ENCODE measurements at regions not wholly inside any gene's neighbourhood (a gene's known extent, or its start where the extent isn't known, plus 50 kb on each side); places are given as distances from the start of the nearest gene placed in this dataset.

- TF ChIP-seq RARB (CRISPR knock-in tag; IDR thresholded peaks at IDR 0.05) (no peak), TCF4 (CRISPR knock-in tag; IDR thresholded peaks at IDR 0.05; ENCODE audit: borderline replicate concordance) (no peak), OSR1 (CRISPR knock-in tag; IDR thresholded peaks at IDR 0.05) (no peak), ISL1 (CRISPR knock-in tag; IDR thresholded peaks at IDR 0.05) (no peak), ZC3H10 (CRISPR knock-in tag; IDR thresholded peaks at IDR 0.05) (no peak), PPARA (CRISPR knock-in tag; IDR thresholded peaks at IDR 0.05; ENCODE audit: borderline replicate concordance) (no peak), ESRRG (CRISPR knock-in tag; IDR thresholded peaks at IDR 0.05) (no peak), SNAI2 (CRISPR knock-in tag; IDR thresholded peaks at IDR 0.05) (no peak), ZFP3 (CRISPR knock-in tag; IDR thresholded peaks at IDR 0.05) (no peak)
- TF ChIP-seq, protein P1, sequence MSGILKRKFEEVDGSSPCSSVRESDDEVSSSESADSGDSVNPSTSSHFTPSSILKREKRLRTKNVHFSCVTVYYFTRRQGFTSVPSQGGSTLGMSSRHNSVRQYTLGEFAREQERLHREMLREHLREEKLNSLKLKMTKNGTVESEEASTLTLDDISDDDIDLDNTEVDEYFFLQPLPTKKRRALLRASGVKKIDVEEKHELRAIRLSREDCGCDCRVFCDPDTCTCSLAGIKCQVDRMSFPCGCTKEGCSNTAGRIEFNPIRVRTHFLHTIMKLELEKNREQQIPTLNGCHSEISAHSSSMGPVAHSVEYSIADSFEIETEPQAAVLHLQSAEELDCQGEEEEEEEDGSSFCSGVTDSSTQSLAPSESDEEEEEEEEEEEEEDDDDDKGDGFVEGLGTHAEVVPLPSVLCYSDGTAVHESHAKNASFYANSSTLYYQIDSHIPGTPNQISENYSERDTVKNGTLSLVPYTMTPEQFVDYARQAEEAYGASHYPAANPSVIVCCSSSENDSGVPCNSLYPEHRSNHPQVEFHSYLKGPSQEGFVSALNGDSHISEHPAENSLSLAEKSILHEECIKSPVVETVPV (CRISPR knock-in tag; IDR thresholded peaks at IDR 0.05): no peak
- no peak for ATAC-seq
These were observed 1237.5 kb downstream of the ZPLD1 start for GRCh38 chr3:103672346-103672745.

- TF ChIP-seq, protein P2, sequence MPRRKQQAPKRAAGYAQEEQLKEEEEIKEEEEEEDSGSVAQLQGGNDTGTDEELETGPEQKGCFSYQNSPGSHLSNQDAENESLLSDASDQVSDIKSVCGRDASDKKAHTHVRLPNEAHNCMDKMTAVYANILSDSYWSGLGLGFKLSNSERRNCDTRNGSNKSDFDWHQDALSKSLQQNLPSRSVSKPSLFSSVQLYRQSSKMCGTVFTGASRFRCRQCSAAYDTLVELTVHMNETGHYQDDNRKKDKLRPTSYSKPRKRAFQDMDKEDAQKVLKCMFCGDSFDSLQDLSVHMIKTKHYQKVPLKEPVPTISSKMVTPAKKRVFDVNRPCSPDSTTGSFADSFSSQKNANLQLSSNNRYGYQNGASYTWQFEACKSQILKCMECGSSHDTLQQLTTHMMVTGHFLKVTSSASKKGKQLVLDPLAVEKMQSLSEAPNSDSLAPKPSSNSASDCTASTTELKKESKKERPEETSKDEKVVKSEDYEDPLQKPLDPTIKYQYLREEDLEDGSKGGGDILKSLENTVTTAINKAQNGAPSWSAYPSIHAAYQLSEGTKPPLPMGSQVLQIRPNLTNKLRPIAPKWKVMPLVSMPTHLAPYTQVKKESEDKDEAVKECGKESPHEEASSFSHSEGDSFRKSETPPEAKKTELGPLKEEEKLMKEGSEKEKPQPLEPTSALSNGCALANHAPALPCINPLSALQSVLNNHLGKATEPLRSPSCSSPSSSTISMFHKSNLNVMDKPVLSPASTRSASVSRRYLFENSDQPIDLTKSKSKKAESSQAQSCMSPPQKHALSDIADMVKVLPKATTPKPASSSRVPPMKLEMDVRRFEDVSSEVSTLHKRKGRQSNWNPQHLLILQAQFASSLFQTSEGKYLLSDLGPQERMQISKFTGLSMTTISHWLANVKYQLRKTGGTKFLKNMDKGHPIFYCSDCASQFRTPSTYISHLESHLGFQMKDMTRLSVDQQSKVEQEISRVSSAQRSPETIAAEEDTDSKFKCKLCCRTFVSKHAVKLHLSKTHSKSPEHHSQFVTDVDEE (CRISPR knock-in tag; IDR thresholded peaks at IDR 0.05): no peak
- TF ChIP-seq GLIS3 (CRISPR knock-in tag; IDR thresholded peaks at IDR 0.05) (no peak), ESRRG (CRISPR knock-in tag; IDR thresholded peaks at IDR 0.05) (no peak), ZFP3 (CRISPR knock-in tag; IDR thresholded peaks at IDR 0.05) (no peak), TOX (CRISPR knock-in tag; IDR thresholded peaks at IDR 0.05; ENCODE audit: borderline replicate concordance) (no peak), PPARA (CRISPR knock-in tag; IDR thresholded peaks at IDR 0.05; ENCODE audit: borderline replicate concordance) (no peak), OSR1 (CRISPR knock-in tag; IDR thresholded peaks at IDR 0.05) (no peak), ZNF565 (CRISPR knock-in tag; conservative IDR thresholded peaks at IDR 0.05; ENCODE audit: low read depth) (no peak), ZFP30 (CRISPR knock-in tag; IDR thresholded peaks at IDR 0.05) (no peak), ISL1 (CRISPR knock-in tag; IDR thresholded peaks at IDR 0.05) (no peak), CSDC2 (CRISPR knock-in tag; IDR thresholded peaks at IDR 0.05) (no peak), SNAI2 (CRISPR knock-in tag; IDR thresholded peaks at IDR 0.05) (no peak), ZNF70 (CRISPR knock-in tag; IDR thresholded peaks at IDR 0.05) (no peak)
- TF ChIP-seq, protein P3, sequence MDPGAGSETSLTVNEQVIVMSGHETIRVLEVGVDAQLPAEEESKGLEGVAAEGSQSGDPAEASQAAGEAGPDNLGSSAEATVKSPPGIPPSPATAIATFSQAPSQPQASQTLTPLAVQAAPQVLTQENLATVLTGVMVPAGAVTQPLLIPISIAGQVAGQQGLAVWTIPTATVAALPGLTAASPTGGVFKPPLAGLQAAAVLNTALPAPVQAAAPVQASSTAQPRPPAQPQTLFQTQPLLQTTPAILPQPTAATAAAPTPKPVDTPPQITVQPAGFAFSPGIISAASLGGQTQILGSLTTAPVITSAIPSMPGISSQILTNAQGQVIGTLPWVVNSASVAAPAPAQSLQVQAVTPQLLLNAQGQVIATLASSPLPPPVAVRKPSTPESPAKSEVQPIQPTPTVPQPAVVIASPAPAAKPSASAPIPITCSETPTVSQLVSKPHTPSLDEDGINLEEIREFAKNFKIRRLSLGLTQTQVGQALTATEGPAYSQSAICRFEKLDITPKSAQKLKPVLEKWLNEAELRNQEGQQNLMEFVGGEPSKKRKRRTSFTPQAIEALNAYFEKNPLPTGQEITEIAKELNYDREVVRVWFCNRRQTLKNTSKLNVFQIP (CRISPR knock-in tag; IDR thresholded peaks at IDR 0.05; ENCODE audit: borderline replicate concordance, low read depth): no peak
- TF ChIP-seq, protein P1 (CRISPR knock-in tag; IDR thresholded peaks at IDR 0.05): no peak
- TF ChIP-seq, protein P4, sequence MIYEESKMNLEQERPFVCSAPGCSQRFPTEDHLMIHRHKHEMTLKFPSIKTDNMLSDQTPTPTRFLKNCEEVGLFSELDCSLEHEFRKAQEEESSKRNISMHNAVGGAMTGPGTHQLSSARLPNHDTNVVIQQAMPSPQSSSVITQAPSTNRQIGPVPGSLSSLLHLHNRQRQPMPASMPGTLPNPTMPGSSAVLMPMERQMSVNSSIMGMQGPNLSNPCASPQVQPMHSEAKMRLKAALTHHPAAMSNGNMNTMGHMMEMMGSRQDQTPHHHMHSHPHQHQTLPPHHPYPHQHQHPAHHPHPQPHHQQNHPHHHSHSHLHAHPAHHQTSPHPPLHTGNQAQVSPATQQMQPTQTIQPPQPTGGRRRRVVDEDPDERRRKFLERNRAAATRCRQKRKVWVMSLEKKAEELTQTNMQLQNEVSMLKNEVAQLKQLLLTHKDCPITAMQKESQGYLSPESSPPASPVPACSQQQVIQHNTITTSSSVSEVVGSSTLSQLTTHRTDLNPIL (CRISPR knock-in tag; IDR thresholded peaks at IDR 0.05; ENCODE audit: low read depth): no peak
- no peak for ATAC-seq
These were observed 1250.1 kb downstream of the ZPLD1 start for GRCh38 chr3:103684904-103685303.

DNA sequence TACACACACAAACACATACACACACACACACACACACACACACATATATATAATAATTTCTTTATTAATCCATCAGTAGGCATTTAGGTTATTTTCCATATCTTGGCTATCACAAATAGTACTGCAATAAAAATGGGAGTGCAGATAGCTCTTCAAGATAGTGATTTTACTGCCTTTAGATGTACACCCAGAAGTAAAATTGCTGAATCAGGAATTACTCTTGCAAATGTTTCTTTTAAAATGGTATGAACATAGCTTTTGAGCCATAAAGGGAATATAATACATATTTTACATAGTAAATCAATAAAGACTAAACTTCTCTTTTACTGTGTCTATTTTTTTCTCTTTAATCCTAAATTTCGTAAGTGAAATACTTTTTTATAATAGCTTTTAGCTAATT, 1251.1 kb downstream of the ZPLD1 start:
- ATAC-seq: no peak
- TF ChIP-seq, protein P3 (CRISPR knock-in tag; IDR thresholded peaks at IDR 0.05; ENCODE audit: borderline replicate concordance, low read depth): no peak
- no peak for TF ChIP-seq GLIS3 (CRISPR knock-in tag; IDR thresholded peaks at IDR 0.05)
- TF ChIP-seq OSR1 (CRISPR knock-in tag; IDR thresholded peaks at IDR 0.05): no peak
- TF ChIP-seq SNAI2 (CRISPR knock-in tag; IDR thresholded peaks at IDR 0.05): no peak
- TF ChIP-seq ZNF70 (CRISPR knock-in tag; IDR thresholded peaks at IDR 0.05): no peak
- TF ChIP-seq, protein P4 (CRISPR knock-in tag; IDR thresholded peaks at IDR 0.05; ENCODE audit: low read depth): no peak
- TF ChIP-seq TOX (CRISPR knock-in tag; IDR thresholded peaks at IDR 0.05; ENCODE audit: borderline replicate concordance): no peak
- TF ChIP-seq, protein P5, sequence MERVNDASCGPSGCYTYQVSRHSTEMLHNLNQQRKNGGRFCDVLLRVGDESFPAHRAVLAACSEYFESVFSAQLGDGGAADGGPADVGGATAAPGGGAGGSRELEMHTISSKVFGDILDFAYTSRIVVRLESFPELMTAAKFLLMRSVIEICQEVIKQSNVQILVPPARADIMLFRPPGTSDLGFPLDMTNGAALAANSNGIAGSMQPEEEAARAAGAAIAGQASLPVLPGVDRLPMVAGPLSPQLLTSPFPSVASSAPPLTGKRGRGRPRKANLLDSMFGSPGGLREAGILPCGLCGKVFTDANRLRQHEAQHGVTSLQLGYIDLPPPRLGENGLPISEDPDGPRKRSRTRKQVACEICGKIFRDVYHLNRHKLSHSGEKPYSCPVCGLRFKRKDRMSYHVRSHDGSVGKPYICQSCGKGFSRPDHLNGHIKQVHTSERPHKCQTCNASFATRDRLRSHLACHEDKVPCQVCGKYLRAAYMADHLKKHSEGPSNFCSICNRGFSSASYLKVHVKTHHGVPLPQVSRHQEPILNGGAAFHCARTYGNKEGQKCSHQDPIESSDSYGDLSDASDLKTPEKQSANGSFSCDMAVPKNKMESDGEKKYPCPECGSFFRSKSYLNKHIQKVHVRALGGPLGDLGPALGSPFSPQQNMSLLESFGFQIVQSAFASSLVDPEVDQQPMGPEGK (CRISPR knock-in tag; IDR thresholded peaks at IDR 0.05; ENCODE audit: borderline replicate concordance): no peak
- no peak for TF ChIP-seq TCF4 (CRISPR knock-in tag; IDR thresholded peaks at IDR 0.05; ENCODE audit: borderline replicate concordance)
- no peak for TF ChIP-seq ZNF8 (CRISPR knock-in tag; IDR thresholded peaks at IDR 0.05)
- TF ChIP-seq ARNTL (CRISPR knock-in tag; IDR thresholded peaks at IDR 0.05; ENCODE audit: borderline replicate concordance, low read depth): no peak
